OCI-LY1 (cell line): ENCODE measurements at regions not wholly inside any gene's neighbourhood (a gene's known extent, or its start where the extent isn't known, plus 50 kb on each side); places are given as distances from the start of the nearest gene placed in this dataset.
"Not testable (repeated sequence)": the region's sequence is repeated elsewhere in the genome, so short reads cannot be mapped to it uniquely, and the experiment has no call there.

Experiments used
- CTCF ChIP-seq: fragments of 200-600 bp; sonication (generic), shearing (Covaris generic); IDR thresholded peaks from 2 replicates; pipeline ENCODE4 v1.5.1; 2017; ENCODE audit warnings: mild to moderate bottlenecking, antibody characterized with exemption, low read length, moderate library complexity, mixed read lengths
- EZH2 ChIP-seq: fragments of 200-600 bp; sonication (generic), shearing (Covaris generic); IDR thresholded peaks from 2 replicates; pipeline ENCODE4 v1.8.0; 2017; ENCODE audit warnings: borderline replicate concordance, mixed run types, mild to moderate bottlenecking, antibody characterized with exemption, low read length, moderate library complexity, mixed read lengths

GRCh38 chr1:181246320-181246719 lies 157.8 kb downstream of the IER5 start:
- TF ChIP-seq CTCF, EZH2: not testable (repeated sequence)
